Immature natural killer cell (primary cell): ENCODE measurements at regions not wholly inside any gene's neighbourhood (a gene's known extent, or its start where the extent isn't known, plus 50 kb on each side); places are given as distances from the start of the nearest gene placed in this dataset.

ENCODE experiments used
- DNase-seq, 3 donors: peaks; one replicate each; pipeline ENCODE4 v3.0.0; 2022; ENCODE audit warnings: mixed read lengths in 1 of 3
- H3K27ac Mint-ChIP-seq, 6 donors: one replicate each; pipeline ENCODE4 v1.8.0; 2020; ENCODE audit warnings: mixed read lengths in 6 of 6, mild to moderate bottlenecking in 5 of 6, inconsistent platforms in 4 of 6, moderate library complexity in 3 of 6
- H3K27me3 Mint-ChIP-seq, 3 donors: one replicate each; pipeline ENCODE4 v1.8.0; 2020 to 2021; ENCODE audit warnings: low read depth in 3 of 3, mild to moderate bottlenecking in 3 of 3, mixed read lengths in 3 of 3, moderate library complexity in 3 of 3, inconsistent platforms in 1 of 3
- H3K36me3 Mint-ChIP-seq, 3 donors: one replicate each; pipeline ENCODE4 v1.8.0; 2020; ENCODE audit warnings: mixed read lengths in 3 of 3, inconsistent platforms in 2 of 3, mild to moderate bottlenecking in 2 of 3
- H3K4me1 Mint-ChIP-seq, 2 donors: one replicate each; pipeline ENCODE4 v1.8.0; 2020; ENCODE audit warnings: inconsistent platforms in 2 of 2, mild to moderate bottlenecking in 2 of 2, mixed read lengths in 2 of 2, moderate library complexity in 1 of 2
- H3K4me3 Mint-ChIP-seq, 5 donors: one replicate each; pipeline ENCODE4 v1.8.0; 2020; ENCODE audit warnings: mild to moderate bottlenecking in 5 of 5, mixed read lengths in 5 of 5, inconsistent platforms in 3 of 5, moderate library complexity in 3 of 5
- H3K9me3 Mint-ChIP-seq, 6 donors: one replicate each; pipeline ENCODE4 v1.8.0; 2020; ENCODE audit warnings: mild to moderate bottlenecking in 6 of 6, mixed read lengths in 6 of 6, inconsistent platforms in 4 of 6, moderate library complexity in 3 of 6

DNA sequence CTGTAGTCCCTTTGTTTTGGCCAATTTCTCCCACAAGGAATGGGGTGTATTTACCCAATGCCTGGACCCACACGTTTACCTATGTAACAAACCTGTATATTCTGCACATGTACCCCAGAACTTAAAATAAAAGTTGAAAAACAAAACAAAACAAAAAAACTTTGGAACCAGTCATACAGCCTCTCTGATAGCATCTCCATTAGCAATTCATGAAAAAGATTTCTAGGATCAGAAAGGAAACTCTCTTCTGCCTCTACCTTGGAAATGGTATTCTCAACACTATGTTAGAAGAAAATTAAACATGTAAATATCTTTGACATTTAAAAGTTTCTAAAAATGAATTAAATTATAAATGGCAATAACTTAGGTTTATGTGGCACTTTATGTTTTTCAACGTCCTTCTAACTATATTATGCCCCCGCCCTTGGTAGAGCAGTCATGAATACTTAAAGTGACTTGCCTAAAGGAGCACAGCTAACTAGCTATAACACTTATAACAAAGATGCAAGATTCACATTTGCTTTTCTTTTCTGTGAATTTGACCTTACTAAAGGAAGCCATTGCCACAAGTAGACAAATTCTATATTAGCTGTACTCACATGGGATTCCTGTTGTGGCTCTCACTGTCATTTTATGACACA lies 147.5 kb upstream of the FKBP1C start:
- peaks cover 6 to 47% (median 11%) of the 10 kb centered on the region in 6 donors for H3K9me3 Mint-ChIP-seq
- H3K27ac Mint-ChIP-seq = no peak overlapping the region
- no peaks in the 10 kb centered on the region for H3K36me3 Mint-ChIP-seq
- DNase-seq = no peak
- H3K27me3 Mint-ChIP-seq = no peaks in the 10 kb centered on the region
- no peaks in the 10 kb centered on the region for H3K4me1 Mint-ChIP-seq
- no peak overlapping the region for H3K4me3 Mint-ChIP-seq

DNA sequence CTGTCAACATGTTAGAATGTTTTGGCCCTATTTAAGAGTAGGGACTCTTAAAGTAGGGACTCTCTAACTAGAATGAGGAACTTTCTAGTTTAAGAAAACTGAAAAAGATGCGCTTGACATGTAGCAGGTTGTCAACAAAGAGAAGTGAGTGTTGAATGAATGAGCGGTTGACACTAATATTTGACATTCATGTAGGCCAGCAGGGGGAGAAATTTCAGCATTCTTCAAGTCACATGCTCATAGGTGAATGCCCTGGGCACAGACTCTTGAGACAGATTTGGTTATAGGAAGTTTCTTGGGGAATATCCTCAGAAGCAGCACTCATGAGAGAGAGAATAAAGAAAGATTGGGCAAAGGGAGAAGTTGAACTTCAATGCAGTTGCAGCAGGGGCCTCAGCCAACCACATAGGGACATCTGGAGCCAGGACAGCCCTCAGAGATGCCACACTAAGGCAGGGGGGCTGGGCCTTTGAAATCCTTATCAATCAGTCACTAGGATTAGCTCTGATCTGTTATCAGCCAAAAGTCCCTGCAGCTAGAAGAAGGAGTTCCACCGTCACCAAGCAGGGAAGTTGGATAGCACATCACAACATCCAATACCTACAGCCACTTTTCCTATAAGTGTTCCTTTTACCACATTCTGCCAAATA lies 145.1 kb upstream of the FKBP1C start:
- H3K9me3 Mint-ChIP-seq = peaks cover 6 to 63% (median 16%) of the 10 kb centered on the region in 6 donors

DNA sequence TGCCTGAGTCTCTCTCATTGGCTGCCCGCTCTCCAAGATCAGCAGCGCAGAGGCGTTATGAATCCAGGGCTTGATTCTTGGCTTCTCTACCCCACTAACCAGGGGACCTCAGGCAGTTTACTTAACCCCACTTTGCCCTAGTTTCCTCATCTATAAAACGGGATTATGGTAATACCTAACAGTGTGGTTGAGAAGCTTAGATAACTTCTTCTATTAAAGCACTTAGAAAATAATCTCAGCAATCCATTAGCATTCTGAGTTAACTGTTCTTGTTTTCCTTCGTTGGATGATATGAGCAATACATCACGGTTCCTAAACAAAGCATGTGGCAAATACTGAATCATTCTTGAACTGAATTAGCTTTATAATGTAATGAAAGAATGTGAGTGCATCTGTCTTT lies 116.3 kb upstream of the FKBP1C start:
- H3K27me3 Mint-ChIP-seq = peaks cover 0 to 2% (median 0%) of the 10 kb centered on the region in 3 donors
- H3K4me1 Mint-ChIP-seq = no peaks in the 10 kb centered on the region
- no peak overlapping the region for H3K4me3 Mint-ChIP-seq
- peaks cover 1 to 24% (median 6%) of the 10 kb centered on the region in 6 donors for H3K9me3 Mint-ChIP-seq
- H3K27ac Mint-ChIP-seq = no peak overlapping the region
- H3K36me3 Mint-ChIP-seq = peaks cover 0 to 4% (median 0%) of the 10 kb centered on the region in 3 donors
- DNase-seq = no peak

More for the DNA sequence above, 145.1 kb upstream of the FKBP1C start:
- Mint-ChIP-seq H3K4me1 (no peaks in the 10 kb centered on the region), H3K27ac (no peak overlapping the region), H3K4me3 (no peak overlapping the region), H3K27me3 (no peaks in the 10 kb centered on the region), H3K36me3 (no peaks in the 10 kb centered on the region)
- DNase-seq = no peak

DNA sequence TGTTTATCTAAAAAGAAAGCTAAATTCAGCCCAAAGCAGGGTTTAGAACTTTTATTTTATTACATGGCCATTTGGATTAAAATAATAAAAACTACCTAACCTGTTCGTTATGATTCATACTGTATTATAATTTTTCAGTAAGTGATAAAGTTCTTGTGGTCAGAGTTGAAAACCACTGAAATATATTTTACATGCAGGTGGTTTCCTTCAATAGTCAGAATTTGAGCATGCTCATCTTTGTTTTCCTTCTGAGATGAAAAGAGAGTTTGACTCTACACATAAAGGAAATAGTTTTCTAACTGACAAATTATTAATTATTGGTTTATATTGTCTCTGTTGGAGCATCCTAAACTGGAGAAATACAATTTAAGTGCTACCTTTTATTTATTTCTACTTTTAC lies 114.0 kb upstream of the FKBP1C start:
- H3K4me3 Mint-ChIP-seq = no peak overlapping the region
- DNase-seq = no peak
- H3K27ac Mint-ChIP-seq = no peak overlapping the region
- peaks cover 0 to 2% (median 0%) of the 10 kb centered on the region in 3 donors for H3K27me3 Mint-ChIP-seq
- H3K36me3 Mint-ChIP-seq = no peaks in the 10 kb centered on the region
- H3K9me3 Mint-ChIP-seq = peaks cover 4 to 21% (median 6%) of the 10 kb centered on the region in 6 donors
- H3K4me1 Mint-ChIP-seq = no peaks in the 10 kb centered on the region

DNA sequence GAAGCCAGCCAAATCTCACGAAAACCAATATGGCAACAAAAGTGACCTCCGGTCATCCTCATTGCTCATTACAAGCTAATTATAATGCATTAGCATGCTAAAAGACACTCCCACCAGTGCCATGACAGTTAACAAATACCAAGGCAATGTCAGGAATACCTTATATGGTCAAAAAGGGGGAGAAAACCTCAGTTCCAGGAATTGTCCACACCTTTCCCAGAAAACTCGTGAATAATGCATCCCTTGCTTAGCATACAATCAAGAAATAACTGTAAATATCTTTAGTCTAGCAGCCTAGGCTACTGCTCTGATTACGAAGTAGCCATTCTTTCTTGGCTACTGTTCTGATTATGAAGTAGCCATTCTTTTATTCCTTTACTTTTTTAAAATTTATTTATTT lies 112.5 kb upstream of the FKBP1C start:
- no peak overlapping the region for H3K27ac Mint-ChIP-seq
- DNase-seq = no peak
- H3K4me3 Mint-ChIP-seq = no peak overlapping the region
- no peaks in the 10 kb centered on the region for H3K36me3 Mint-ChIP-seq
- H3K27me3 Mint-ChIP-seq = no peaks in the 10 kb centered on the region
- H3K9me3 Mint-ChIP-seq = peaks cover 4 to 21% (median 9%) of the 10 kb centered on the region in 6 donors
- no peaks in the 10 kb centered on the region for H3K4me1 Mint-ChIP-seq

DNA sequence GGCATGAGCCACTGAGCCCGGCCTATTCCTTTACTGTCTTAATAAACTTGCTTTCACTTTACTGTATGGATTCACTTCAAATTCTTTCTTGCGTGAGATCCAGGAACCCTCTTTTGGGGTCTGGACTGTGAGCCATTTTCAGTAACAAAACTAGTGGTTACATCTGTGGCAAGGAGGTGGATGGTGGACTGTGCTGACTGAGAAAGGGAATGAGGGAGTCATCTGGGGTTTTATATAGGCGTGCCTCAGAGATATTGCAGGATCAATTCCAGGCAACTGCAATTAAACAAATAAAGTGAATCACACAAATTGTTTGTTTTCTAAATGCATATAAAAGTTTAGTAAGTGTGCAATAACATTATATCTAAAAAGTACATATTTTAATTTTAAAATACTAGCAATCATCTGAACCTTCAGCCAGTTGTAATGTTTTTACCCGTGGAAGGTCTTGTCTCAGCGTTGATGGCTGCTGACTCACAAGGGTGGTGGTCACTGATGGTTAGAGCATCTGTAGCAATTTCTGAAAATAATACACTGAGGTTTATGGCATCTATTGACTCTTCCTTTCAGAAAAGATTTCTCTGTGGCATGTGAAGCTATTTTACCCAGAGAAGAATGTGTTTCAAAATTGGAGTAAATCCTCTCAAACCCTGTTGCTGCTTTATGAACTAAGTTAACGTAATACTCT lies 111.4 kb upstream of the FKBP1C start:
- Mint-ChIP-seq H3K4me1 (no peaks in the 10 kb centered on the region), H3K4me3 (no peak overlapping the region), H3K27ac (no peak overlapping the region), H3K36me3 (no peaks in the 10 kb centered on the region), H3K9me3 (peaks cover 4 to 27% (median 12%) of the 10 kb centered on the region in 6 donors), H3K27me3 (peaks cover 0 to 2% (median 0%) of the 10 kb centered on the region in 3 donors)
- DNase-seq = no peak

DNA sequence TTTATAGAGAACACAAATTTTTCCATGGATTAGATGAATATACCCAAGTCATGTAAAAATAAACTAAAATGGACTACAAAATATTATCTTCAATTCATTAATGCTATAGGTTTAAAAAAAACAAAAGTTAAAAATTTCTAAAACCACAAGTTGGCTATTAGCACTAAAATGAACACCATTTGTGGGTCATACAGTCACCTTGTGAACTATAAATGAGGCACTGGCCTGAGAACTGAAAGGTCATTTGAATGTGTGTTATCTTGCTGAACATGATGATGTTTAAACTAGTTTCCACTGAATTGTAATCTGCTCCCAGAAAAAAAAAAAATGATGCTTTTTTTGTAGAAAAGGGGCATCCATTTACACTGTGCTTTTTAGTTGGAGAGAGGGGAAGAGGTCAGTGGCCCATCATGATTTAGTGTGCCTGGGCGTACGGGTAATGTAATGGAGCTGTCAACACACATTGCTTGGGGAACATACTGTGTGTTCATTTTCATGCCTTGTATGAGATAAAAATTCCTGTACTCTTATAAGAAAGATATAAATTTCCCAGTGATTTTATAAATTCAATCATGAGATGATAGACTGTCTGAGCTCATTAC lies 96.6 kb upstream of the FKBP1C start:
- Mint-ChIP-seq H3K4me3 (no peak overlapping the region), H3K27me3 (peaks cover 0 to 2% (median 0%) of the 10 kb centered on the region in 3 donors), H3K4me1 (no peaks in the 10 kb centered on the region), H3K9me3 (peaks cover 6 to 31% (median 14%) of the 10 kb centered on the region in 6 donors), H3K27ac (no peak overlapping the region), H3K36me3 (no peaks in the 10 kb centered on the region)
- DNase-seq = no peak

DNA sequence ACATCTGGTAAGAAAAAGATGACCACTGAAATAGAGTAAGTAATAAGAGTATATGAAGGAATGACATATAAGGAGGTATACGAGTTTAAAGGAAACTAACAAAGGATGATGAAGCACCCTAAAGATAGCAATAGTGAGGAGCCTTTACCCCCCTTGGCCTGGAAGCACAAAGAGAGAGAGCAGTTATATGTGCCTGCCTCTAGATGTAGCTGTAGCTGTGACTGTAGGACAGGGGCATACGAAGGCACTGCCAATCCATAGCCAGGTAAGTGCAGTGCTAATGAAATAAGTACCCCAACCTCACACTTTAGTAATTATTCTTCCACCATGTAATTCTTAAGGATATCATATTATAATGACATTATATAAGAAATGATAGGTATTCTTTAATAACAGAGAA lies 90.1 kb upstream of the FKBP1C start:
- Mint-ChIP-seq H3K4me1 (no peaks in the 10 kb centered on the region), H3K9me3 (peaks cover 0 to 15% (median 6%) of the 10 kb centered on the region in 6 donors), H3K36me3 (no peaks in the 10 kb centered on the region), H3K4me3 (no peak overlapping the region), H3K27ac (no peak overlapping the region), H3K27me3 (peaks cover 0 to 2% (median 0%) of the 10 kb centered on the region in 3 donors)
- DNase-seq = no peak

DNA sequence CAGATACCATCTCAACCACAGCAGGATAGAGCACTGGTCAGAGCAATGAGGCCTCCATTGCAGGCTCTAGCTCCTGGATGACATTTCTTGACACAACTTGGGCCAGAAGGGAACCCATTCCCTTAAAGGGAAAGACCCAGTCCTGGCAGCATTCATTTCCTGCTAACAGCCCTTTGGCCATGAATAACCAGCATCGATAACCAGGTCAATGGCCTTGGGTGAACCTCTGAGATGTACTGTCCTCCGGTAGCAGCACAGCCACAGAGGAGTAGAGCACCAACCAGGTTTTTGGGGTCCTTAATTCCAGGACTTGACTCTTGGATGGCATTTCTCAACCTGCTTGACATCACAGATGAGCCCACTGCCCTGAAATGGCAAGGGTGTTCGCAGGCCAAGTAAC lies 71.2 kb upstream of the FKBP1C start:
- no peaks in the 10 kb centered on the region for H3K4me1 Mint-ChIP-seq
- peaks cover 7 to 52% (median 25%) of the 10 kb centered on the region in 6 donors for H3K9me3 Mint-ChIP-seq
- no peak overlapping the region for H3K4me3 Mint-ChIP-seq
- no peak for DNase-seq
- H3K27me3 Mint-ChIP-seq = no peaks in the 10 kb centered on the region
- H3K27ac Mint-ChIP-seq = no peak overlapping the region
- H3K36me3 Mint-ChIP-seq = peaks cover 0 to 5% (median 0%) of the 10 kb centered on the region in 3 donors

DNA sequence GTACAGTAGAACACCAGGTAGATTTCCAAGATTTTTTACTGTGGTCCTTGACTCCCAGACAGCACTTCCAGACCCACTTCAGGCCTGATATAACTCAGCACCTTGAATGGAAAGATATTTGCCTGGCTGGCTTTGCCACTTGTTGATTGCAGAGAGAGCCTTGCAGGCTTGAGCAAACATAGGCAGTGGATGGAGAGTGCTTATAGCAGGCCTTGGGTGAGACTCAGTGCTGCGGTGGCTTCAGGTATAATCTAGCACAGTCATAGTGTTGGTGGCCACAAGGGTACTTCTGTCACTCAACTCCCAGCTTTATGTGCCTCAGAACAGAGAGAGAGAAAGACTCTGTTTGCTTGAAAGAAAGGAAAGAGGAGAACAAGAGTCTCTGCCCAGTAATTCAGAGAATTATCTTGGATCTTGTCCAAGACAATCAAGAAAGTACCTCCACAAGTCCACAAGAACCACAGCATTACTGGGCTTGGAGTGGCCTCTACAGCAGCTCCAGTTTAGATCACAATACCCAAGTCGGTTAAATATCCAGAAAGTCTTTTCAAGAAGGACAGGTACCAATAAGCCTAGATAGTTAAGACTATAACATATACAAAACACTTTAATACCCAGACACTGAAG lies 70.5 kb upstream of the FKBP1C start:
- no peaks in the 10 kb centered on the region for H3K27me3 Mint-ChIP-seq
- H3K9me3 Mint-ChIP-seq = peaks cover 7 to 54% (median 25%) of the 10 kb centered on the region in 6 donors

DNA sequence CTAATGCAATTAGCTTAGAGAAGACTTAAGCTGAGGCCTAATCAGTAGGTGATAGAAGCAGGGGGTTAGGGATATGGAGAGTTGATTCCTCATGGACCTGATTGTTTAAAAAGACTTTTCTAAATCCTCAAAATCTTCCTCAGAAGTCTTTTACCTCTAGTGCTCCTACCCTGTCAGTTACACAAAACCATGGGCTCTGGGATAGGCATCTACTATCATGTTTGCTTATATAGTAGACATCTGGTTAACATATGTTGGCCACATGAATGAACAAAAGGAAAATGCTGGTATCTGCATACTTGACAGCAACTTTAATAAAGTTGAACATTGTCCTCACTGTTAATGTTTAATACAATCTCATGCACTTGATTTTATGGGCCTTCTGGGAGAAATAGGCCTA lies 61.5 kb upstream of the FKBP1C start:
- Mint-ChIP-seq H3K9me3 (peaks cover 4 to 29% (median 10%) of the 10 kb centered on the region in 6 donors), H3K36me3 (no peaks in the 10 kb centered on the region), H3K4me3 (no peak overlapping the region), H3K27me3 (no peaks in the 10 kb centered on the region), H3K27ac (no peak overlapping the region), H3K4me1 (no peaks in the 10 kb centered on the region)
- DNase-seq = no peak

More for the DNA sequence above, 70.5 kb upstream of the FKBP1C start:
- no peak overlapping the region for H3K4me3 Mint-ChIP-seq
- H3K4me1 Mint-ChIP-seq = no peaks in the 10 kb centered on the region
- DNase-seq = no peak
- H3K27ac Mint-ChIP-seq = no peak overlapping the region
- H3K36me3 Mint-ChIP-seq = peaks cover 0 to 5% (median 0%) of the 10 kb centered on the region in 3 donors

DNA sequence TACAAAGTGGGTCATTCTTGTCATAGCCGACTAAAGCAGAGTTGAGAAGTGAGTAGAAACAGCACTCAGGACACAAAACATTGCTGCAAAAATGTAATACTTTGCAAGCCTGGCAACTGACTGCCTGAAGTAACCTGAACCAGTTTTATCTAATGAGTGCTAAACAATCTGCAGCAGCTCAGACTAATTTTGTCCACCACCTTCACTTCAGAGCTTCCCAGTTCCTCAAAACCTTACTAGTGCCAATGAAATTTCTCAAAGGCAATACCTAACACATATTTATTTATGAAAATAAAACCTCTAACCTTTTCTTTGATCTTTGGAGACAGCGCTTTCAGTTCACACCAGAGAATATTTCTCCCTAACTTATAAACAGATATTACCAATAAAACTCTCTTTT lies 56.7 kb upstream of the FKBP1C start:
- H3K27ac Mint-ChIP-seq = no peak overlapping the region
- no peak for DNase-seq
- peaks cover 2 to 19% (median 8%) of the 10 kb centered on the region in 6 donors for H3K9me3 Mint-ChIP-seq
- no peak overlapping the region for H3K4me3 Mint-ChIP-seq
- no peaks in the 10 kb centered on the region for H3K4me1 Mint-ChIP-seq
- H3K36me3 Mint-ChIP-seq = no peaks in the 10 kb centered on the region
- H3K27me3 Mint-ChIP-seq = no peaks in the 10 kb centered on the region
